ENCODE measurements at regions not wholly inside any gene's neighbourhood (a gene's known extent, or its start where the extent isn't known, plus 50 kb on each side); places are given as distances from the start of the nearest gene placed in this dataset.

GRCh38 chr11:116434986-116435385 is 337.8 kb downstream of the BUD13 start:
- WGBS (ENCODE audit: missing lambda C conversion rate), result 23% methylated on average over 2 of the region's 2 CpGs
- Histone ChIP-seq H3K4me1 (no peaks in the 10 kb centered on the region), H3K4me3 (no peak overlapping the region), H3K4me2 (no peak overlapping the region), H3K9me3 (no peaks in the 10 kb centered on the region), H3K27ac (no peak overlapping the region)
- TF ChIP-seq BCL3 (IDR thresholded peaks at IDR 0.05) (no peak), RCOR1 (IDR thresholded peaks at IDR 0.05; ENCODE audit: low read depth, low read length) (no peak), FOSB (CRISPR knock-in tag; IDR thresholded peaks at IDR 0.05) (no peak), NR3C1 (IDR thresholded peaks at IDR 0.05) (no peak), KDM1A (IDR thresholded peaks at IDR 0.05; ENCODE audit: low read depth) (no peak), MAZ (IDR thresholded peaks at IDR 0.05; ENCODE audit: borderline replicate concordance, low read depth, low read length) (no peak), POLR2AphosphoS2 (conservative IDR thresholded peaks at IDR 0.05; ENCODE audit: low read length) (no peak), BHLHE40 (IDR thresholded peaks at IDR 0.05; ENCODE audit: low read depth, low read length) (no peak), HDAC2 (IDR thresholded peaks at IDR 0.05) (no peak), ELK1 (IDR thresholded peaks at IDR 0.05; ENCODE audit: low read depth, low read length) (no peak), TP53 (CRISPR knock-in tag; IDR thresholded peaks at IDR 0.05) (no peak), EP300 (IDR thresholded peaks at IDR 0.05) (no peak)
- CTCF ChIA-PET, result interaction anchor here (0.7 kb wide), 1 partner anchor 8 kb away, joined by 3 read pairs; no protein-coding TSS in a partner anchor
- no peak for ATAC-seq
- POLR2A ChIA-PET, result no interaction called here
- DNase-seq (ENCODE audit: low read depth in 1 of 2, low spot score in 1 of 2), result no peak
- FAIRE-seq, result no peak

- 3% methylated on average over 6 of the region's 9 CpGs for WGBS (ENCODE audit: missing lambda C conversion rate)
- H3K4me3 ChIP-seq, result no peak overlapping the region
- no peak for ATAC-seq
- H3K4me1 ChIP-seq, result no peaks in the 10 kb centered on the region
- no peak for TF ChIP-seq ZSCAN20 (CRISPR knock-in tag; IDR thresholded peaks at IDR 0.05)
- no peak for TF ChIP-seq CTCF (IDR thresholded peaks at IDR 0.05)
- no peak for TF ChIP-seq NR3C1 (IDR thresholded peaks at IDR 0.05)
- no peak for TF ChIP-seq HOXB5 (CRISPR knock-in tag; IDR thresholded peaks at IDR 0.05)
- no peak for TF ChIP-seq ESRRA (IDR thresholded peaks at IDR 0.05; ENCODE audit: borderline replicate concordance, low read length)
- TF ChIP-seq PHF8 (IDR thresholded peaks at IDR 0.05; ENCODE audit: borderline replicate concordance, low read depth), result no peak
- TF ChIP-seq USF2 (IDR thresholded peaks at IDR 0.05), result no peak
- H3K4me2 ChIP-seq, result no peak overlapping the region
- ChIA-PET CTCF (no interaction called here), POLR2A (no interaction called here)
- no peak for FAIRE-seq
- DNase-seq (ENCODE audit: low read depth in 1 of 2, low spot score in 1 of 2), result no peak
- no peaks in the 10 kb centered on the region for H3K9me3 ChIP-seq
- no peak overlapping the region for H3K27ac ChIP-seq
These were observed 340.5 kb downstream of the BUD13 start for GRCh38 chr11:116432301-116432700.

- DNase-seq (ENCODE audit: low read depth in 1 of 2, low spot score in 1 of 2) (no peak), FAIRE-seq (no peak), ATAC-seq (no peak)
- Histone ChIP-seq H3K9me3 (no peaks in the 10 kb centered on the region), H3K4me2 (no peak overlapping the region), H3K4me3 (no peak overlapping the region), H3K27ac (no peak overlapping the region), H3K4me1 (no peaks in the 10 kb centered on the region)
- ChIA-PET POLR2A (no interaction called here), CTCF (interaction anchor here (1.2 kb wide), 1 partner anchor 24 kb away, joined by 3 read pairs; no protein-coding TSS in a partner anchor)
- TF ChIP-seq CEBPB (IDR thresholded peaks at IDR 0.05) (no peak), BCL3 (IDR thresholded peaks at IDR 0.05) (no peak), POLR2A (IDR thresholded peaks at IDR 0.05; ENCODE audit: low read length) (no peak), ATOH8 (CRISPR knock-in tag; IDR thresholded peaks at IDR 0.05; ENCODE audit: low read depth) (no peak), FOSB (CRISPR knock-in tag; IDR thresholded peaks at IDR 0.05) (no peak), JUN (IDR thresholded peaks at IDR 0.05) (no peak), RARB (CRISPR knock-in tag; IDR thresholded peaks at IDR 0.05) (no peak), ZFP36 (IDR thresholded peaks at IDR 0.05; ENCODE audit: borderline replicate concordance, partially characterized antibody) (no peak)
- 0% methylated on average over 1 of the region's 1 CpG for WGBS (ENCODE audit: missing lambda C conversion rate)
These were observed 340.9 kb downstream of the BUD13 start for GRCh38 chr11:116431842-116432241.
